RPMI8226 (cell line): ENCODE measurements at regions not wholly inside any gene's neighbourhood (a gene's known extent, or its start where the extent isn't known, plus 50 kb on each side); places are given as distances from the start of the nearest gene placed in this dataset.
A peak's percentile ranks its signal among the peaks of the same experiment; 100 is the strongest.
"Not testable (repeated sequence)": the region's sequence is repeated elsewhere in the genome, so short reads cannot be mapped to it uniquely, and the experiment has no call there.

ENCODE experiments used
- DNase-seq: peaks from one replicate; pipeline ENCODE4 v3.0.0-alpha.2; 2015

DNA sequence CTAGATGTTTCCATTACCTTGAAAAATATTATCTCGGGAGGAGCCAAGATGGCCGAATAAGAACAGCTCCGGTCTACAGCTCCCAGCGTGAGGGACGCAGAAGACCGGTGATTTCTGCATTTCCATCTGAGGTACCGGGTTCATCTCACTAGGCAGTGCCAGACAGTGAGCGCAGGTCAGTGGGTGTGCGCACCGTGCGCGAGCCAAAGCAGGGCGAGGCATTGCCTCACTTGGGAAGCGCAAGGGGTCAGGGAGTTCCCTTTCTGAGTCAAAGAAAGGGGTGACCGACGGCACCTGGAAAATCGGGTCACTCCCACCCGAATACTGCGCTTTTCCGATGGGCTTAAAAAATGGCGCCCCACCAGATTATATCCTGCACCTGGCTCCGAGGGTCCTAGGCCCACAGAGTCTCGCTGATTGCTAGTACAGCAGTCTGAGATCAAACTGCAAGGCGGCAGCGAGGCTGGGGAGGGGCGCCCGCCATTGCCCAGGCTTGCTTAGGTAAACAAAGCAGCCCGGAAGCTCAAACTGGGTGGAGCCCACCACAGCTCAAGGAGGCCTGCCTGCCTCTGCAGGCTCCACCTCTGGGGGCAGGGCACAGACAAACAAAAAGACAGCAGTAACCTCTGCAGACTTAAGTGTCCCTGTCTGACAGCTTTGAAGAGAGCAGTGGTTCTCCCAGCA, 367.8 kb downstream of the NR2F1-AS1 start:
- DNase-seq: not testable (repeated sequence)

DNA sequence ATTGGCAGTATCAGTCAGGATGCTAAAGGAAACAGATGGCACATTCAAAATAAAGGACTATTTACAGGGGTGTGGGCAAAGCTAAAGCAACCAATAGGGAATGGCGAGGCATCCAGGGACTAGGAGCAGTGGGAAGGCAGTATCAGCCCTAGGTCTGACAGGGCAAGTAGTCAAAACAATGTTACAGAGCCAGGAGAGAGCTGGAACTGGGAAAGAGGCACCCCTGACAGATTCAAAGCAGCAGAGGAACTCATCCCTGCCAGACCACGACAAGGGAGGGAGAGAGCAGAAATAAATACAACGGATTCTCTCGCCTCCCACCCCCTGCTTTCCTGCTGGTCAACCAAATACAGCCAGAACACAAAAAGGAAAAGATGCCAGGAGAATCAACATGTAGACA, 371.5 kb downstream of the NR2F1-AS1 start:
- DNase-seq: no peak

DNA sequence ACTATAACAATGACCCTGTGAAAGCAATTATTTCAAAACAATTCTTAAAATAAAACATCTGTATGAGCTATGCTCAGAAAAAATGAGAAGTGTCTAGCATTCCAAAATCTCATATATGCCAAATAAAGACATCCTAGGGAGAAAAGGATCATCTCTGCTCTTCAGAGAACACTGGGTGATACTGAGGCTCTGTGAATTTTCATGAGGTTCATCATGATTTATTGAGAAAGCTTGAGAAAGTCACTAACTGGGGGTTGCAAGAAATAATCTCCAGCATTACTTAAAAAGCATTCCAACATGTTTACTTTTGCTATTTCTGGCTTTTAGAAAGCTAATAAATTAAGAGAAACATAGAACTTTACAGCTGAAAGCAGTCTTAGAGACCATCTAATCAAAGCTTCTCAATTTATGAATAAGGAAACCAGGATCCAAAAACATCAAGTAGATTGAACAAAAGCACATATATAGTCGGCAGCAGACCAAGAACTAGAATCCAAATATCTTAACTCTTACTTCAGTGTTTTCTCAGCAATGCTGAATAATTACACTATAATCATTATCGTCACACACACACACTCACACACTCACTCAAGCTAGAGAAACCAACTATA, 372.8 kb downstream of the NR2F1-AS1 start:
- no peak for DNase-seq

DNA sequence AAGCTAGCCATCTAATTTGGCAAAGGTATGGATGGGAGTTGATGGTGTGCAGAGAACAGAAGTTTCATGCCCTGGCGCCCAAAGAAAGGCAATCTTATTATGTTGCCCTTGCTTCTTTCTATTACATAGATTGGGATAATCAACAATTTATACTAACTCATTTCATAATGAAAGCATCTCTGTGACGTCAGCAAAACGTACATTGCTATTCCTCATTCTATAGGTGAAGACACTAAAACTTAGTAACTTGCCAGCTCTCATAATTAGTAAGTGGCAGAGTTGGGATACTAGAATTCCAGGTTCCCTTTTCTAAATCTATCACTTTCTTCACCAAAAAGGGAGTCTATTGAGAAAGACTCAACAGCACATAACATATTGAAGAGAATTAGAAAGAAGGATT, 374.8 kb downstream of the NR2F1-AS1 start:
- DNase-seq: no peak

DNA sequence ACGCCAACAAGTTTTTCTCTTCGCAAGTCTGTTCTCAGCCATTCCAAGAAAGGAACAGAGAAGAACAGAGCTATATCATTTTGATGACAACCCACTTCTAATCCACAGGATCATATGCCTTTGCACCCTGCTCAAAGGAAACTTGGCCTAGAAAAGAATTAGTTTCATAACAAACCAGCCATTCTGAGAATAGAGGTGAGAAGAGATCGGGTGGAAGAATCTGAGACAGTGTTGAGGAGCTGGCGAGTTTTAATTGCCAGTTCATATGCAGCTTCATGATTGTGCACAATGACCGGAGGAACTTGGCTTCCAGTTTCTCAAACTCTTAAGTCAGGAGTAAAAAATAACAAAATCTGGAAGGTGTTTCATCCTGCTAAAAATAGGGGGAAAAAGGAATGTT, 380.0 kb downstream of the NR2F1-AS1 start:
- no peak for DNase-seq

DNA sequence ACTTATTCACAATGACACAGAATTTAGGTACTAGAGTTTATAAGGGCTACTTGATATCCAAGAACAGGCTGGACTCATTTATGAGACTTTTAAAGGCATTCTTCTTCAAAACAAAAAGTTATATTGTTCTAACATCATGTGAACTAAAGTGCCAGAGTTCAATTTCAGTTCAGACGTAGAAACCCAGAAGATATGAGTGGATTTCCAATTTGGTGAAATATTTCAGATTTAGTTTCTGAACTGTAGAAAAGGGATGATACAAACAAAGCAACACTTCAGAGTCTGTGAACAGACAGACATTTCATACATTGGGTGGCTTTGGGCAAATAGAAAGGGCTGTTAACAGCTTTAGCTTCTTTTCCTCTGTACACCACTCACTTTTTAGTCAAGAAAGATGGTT, 384.0 kb downstream of the NR2F1-AS1 start:
- DNase-seq: no peak

DNA sequence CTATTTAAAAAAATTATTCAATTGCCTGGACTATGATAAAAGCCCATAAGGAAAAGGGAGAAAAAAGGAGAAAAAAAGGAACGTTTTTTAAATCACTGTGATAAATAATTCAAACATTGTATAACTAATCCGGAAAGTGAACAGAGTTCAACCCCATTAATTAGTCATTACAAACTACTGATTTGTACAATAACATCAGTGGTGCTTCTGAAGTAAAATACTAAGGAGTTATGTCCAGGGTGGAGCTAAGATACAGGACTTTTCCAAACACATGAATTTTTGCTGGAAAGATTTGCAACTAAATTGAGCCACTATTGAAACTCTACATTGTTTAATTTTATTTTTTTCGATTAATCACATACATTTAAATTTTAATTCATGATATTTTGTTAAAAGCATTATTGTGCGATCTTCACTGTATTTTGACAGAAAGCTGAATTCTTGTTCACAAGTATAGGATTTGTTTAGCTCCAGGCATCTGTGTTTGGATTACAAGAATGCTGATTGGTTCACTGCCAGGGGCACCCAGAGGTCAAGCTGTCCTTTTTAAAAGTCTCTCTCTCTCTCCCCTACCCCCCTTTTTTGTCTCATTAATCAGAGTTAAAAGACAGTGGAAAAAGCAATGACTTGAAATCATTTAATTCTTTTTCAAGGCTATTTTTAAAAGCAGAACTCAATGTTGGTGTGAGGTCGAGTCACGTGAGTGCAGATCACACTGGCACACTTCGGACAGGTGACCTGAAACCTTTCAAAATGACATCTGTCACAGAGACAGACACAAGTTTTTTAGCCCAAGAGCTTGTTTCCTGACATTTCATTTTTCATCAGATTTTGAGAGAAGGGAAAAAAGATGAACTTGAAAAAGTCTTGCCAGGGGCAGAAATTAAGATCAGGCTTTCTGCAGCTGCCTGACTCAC, 387.3 kb downstream of the NR2F1-AS1 start:
- peak; percentile 26 for DNase-seq

DNA sequence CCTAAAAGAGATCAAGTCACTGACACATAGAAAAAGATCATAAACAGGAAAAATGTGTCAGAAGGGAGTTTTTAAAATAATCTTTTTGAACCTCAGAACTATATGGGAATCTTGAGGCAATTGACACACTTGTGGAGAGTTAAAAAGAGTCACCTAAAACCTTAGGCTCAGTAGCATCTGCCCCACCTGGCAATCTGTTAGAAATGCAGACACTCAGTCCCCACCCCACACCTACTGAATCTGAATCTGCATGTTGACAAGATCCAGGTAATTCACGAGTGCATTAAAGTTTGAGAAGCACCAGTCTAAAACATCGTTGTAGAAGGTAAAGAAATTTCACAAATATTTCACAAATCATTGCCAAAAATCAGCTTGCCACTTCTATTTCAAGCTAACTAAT, 388.3 kb downstream of the NR2F1-AS1 start:
- DNase-seq: no peak

DNA sequence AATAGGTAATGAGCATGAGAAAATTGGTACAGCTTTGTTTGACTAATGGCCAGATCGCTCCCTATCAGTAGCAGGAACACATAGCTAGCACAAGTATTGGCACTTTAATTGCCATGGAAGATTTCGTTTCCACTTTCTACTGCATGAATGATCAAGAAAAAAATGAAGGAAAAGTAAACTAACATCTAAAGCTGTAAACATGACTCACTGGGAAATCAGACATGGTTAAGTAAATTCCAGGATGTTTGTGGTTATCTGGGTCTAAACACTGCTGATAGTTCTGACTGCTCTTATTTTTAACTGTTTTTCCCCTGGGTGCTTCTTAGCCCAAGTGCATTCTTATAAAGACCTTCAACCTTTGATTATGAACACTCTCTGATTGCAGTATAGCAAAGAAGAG, 388.9 kb downstream of the NR2F1-AS1 start:
- DNase-seq: no peak

DNA sequence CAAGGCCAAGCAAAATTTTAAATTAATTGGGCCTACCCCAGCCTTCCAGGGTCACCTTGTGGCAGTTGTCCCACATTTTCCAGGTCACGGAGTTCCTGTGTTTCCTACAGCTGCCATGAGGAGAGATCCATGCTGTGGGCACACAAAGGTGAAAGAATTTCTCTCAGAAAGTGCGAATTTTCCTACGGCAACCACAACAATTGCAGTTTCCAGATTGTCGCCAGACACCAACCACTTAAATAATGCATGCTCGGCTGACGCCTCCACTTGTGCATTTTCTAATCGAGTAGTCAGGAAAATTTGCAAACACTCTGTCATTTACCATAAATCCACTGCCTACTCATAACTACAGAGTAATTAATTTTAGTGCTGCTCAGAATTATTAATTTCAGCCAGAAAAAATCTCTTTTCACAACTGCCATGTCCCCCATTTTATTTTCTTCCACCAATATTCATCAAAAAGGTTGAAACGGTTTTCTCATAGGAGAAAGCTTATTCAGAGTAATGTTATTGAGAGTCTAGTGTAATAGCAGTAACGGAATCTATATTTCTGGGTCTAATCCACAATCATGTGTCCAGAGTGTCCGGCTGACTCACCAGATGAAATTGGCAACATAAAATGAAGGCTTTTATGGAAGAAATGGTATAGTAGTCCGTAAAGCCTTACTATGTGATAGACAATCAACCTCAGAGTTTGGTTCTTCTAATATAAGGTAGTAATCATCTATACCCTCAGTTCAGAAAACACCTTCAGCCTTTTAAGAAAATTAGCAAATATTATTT, 389.8 kb downstream of the NR2F1-AS1 start:
- DNase-seq: no peak

DNA sequence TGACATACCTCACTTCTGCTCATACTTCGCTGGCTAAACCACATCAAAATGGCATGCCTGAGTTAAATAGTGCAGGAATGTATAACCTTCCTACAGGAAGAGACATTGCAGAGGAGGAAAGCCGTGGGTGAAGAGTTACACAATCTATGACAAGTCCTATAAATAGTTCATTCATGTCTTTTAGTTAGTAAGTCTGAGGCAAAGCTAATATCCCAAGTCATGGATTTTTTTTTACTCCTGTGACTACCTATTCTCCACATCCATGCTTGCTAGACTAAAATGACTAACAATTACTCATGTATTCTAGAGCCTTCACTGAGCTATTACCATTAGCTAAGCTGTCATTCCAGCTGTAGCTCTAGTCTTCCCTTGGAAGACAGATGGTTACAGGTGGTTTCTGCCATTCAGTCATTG, 391.3 kb downstream of the NR2F1-AS1 start:
- no peak for DNase-seq

DNA sequence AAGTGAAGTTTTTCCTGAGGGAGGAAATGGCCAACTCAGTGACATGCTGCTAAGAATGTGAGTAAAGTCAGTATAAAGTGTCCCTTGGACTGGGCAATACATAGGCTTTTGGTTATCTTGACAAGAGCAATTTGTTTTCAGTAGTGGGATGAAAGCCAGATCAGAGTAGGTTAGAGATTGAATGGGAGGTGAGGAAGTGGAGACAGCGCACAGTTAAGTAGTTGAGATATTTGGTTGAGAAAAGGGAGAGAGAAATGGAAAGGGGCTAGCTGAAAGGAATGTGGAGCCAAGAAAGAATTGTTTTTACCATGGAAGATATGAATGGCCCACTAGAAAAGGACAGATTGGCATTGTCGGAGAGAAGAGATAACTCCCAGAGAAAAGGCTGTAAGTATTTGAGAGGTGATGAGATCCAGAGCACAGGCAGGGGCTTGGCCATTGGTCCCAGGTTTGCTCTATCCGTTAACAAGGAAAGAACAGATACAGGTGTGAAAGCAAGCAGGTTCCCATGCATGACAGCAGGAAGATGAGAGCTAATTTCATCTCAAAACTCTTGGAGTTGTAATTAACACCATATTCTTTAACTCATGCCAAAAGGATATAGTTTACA, 392.0 kb downstream of the NR2F1-AS1 start:
- no peak for DNase-seq

DNA sequence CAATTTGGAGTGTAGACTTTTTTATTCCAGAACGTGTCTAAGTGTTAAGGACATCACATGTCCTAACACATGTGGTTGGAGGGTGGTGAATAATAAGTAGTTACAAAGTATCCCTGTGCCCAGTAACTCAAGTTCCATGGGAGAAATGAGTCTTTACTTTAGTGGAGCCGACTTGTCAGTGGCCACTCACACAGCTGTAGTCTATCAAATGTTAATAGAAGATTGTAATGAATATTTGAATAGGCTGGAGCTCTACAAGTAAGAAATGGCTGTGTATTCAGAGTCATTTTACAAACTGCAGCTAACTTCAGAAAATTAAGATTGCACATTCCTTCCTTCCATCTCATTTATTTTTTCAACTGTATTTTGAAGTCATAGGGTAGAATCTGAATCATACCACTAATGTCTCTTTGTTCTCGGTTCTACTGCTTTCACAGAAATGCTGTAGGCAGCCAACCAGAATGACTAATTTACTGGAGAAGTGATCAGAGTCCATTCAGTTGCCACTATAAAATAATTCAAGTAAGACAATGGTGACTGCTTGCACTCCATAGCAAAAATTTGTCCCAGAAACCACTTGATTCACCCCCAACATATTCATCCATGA, 394.8 kb downstream of the NR2F1-AS1 start:
- no peak for DNase-seq

DNA sequence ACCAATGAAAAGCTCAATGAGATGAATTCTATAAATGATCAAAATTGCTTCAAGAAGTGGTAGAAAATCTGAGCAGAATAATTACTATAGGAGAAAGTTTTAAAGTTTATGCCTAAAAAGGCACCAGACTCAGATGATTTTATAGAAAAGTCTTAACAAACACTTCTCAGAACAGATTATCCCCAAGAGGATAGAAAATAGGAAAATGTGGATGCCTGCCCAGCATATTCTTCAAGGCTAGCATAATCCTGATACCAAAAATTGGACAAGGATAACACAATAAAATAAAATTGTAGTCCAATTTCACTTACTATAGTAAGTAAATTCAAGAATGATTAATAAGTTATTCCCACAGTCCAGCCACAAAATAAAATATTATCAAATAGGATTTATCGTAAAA, 397.0 kb downstream of the NR2F1-AS1 start:
- DNase-seq: no peak

DNA sequence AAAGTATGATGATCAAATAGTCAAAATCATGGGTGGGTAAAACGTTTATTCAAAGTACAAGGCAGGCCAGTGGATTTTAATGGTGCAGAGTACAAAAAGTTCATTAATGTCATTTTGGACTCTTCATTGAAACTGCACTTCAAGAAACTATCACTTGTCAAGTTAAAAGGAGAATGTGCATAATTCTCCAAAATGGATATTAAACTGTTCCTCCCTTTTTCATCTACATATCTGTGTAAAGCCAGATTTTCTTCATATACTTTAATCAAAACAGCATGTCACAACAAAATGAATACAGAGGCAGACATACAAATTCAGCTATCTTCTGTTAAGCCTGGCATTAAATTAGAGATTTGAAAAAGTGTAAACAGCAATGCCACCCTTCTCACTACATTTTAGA, 401.6 kb downstream of the NR2F1-AS1 start:
- no peak for DNase-seq

DNA sequence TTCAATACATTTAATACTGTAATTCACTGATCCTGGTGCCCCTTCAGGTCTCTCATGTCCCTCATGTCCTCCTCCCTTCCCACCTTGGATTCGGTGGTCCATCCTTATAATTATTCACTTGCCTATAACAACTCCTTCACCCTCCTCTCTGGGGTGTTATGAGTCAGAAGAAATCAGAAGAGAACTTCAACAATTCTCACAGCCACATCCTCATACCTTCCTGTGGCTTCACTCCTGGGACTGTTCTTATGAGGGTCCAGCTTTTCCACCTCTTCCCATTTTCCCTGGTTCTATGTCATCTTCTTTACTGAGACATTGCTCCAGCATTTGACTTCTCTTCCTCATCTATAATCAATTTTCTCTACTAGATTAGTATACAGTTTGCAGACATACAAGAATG, 406.1 kb downstream of the NR2F1-AS1 start:
- no peak for DNase-seq

DNA sequence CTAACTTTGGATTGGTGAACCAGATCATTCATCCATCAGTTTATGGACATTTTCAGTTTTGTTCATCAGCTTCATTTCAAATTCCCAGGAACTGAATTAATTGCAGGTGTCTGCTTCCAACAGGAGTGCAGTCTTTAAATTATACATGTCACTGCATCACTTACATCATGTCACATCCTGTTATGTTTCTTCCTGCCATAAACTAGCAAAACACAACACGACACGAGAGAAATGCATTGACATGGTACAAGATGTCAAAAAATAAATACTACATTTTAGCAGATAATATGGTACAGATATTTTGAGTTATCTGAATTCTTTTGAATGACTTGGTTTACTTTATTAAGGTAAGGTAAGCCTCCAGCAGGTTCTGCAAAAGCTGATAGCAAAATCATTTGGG, 415.5 kb downstream of the NR2F1-AS1 start:
- no peak for DNase-seq

DNA sequence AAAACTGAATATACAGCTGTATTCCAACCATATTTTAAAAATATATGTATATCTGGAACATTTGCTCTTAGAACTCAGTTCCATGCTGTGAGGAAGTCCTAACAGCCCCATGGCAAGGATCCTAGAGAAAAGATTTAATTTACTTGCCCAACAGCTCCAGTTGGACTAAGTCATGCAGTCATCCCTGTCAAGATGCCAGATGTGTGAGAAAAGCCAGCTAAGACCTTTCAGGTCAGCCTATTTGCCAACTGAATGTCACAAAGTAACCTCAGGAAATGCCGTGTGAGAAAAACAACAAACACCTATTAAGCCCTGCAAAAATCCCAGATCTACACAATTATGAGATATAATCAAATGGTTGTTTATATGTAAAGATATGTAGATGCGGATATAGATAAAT, 416.3 kb downstream of the NR2F1-AS1 start:
- DNase-seq: peak; percentile 75

DNA sequence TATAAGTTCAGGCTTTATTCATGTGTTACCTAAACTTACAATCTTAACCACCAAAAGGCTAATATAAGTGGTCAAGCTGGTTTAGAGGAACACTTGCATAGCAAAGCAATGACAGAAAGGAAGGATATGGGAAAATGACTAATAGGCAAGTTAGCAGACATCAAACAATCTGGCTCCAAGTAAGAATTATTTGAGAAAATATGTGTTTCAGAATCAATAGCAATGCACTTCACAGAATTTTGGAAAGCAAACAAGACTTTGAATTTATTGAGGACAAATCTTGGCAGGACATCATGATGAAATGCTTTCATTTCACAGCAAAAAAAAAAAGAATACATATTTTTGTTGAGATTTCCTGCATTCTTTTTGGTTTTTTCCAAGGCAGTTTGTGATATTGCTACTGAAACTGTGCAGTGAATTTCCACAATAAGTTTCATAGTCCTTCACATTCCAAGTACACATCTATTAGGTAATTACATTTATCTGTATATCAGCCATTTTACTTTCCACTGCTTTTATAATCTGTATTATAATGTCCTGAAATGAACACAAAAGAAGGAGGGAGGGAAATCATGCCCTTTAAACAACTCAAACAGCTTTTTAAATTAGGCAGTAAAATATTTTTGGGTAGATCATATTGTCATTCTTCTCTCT, 417.9 kb downstream of the NR2F1-AS1 start:
- DNase-seq: no peak

DNA sequence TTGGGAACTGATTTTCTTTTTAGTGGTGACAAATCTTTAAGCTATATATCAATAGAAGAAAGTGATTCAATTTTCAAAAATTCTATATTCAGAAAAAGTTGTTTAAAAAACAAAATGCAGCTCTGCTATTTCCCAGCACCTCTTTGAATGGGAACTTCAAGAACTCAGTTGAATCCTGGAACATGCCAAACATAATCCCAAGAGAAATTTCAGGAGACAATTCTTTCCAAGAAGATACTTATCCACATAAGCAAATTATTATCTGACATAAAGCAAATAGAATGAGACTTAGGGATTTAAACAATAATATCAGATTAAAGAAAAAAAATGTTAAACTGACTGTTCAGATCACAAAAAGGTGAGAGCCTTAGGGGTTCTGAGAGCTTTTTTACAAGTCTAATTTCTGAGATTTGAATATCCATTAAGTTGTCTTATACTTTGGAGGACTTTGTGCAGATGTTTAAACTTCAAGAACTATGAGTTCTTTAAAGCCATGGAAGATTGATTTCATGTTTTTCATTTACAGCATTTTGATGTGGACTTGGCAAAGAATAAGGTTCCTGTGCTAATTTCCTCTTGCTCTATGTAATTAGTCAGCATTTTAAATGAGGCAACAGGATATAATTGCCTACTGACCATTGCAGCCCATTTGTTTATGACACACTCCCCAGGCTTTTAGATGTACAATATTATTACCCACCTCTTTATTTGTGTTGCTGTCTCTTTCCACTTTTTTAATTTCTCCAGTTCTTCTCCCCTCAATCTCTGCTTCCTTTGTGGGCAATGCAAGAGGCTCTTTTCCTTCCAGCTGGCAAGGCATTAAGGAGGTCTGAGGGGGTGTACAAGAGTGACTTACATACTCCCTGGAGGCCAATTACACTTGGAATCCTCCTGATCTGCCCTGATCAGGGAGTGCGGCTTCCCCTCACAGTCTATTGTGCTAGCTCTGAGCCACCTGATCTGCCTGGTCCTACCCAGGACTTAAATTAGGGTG, 419.1 kb downstream of the NR2F1-AS1 start:
- DNase-seq: no peak
